T-cell (primary cell): ENCODE measurements at regions not wholly inside any gene's neighbourhood (a gene's known extent, or its start where the extent isn't known, plus 50 kb on each side); places are given as distances from the start of the nearest gene placed in this dataset.

ENCODE experiments used
- ATAC-seq, 4 experiments: fragments of 200-7000 bp in 3 of 4; fragments of 150-1000 bp in 1 of 4; cut with Tn5 transposase; replicated peaks in 1 of 4; 1 replicate in 3 of 4; 2 replicates in 1 of 4; pipeline ENCODE4 v1.10.0; 2021; ENCODE audit warnings: moderate library complexity in 3 of 4, mild to moderate bottlenecking in 2 of 4, moderate number of reproducible peaks in 1 of 4
- CTCF ChIA-PET, 2 donors: fragments of 300-600 bp; sonication (Branson Sonifier 250); formaldehyde crosslinking; loops; one replicate each; lab custom pipeline; 2022; ENCODE audit warnings: antibody characterized with exemption in 2 of 2; lab: Charles Lee
- POLR2A ChIA-PET, 2 donors: fragments of 300-600 bp; sonication (Branson Sonifier 250); formaldehyde crosslinking; loops; one replicate each; lab custom pipeline; 2022; ENCODE audit warnings: antibody characterized with exemption in 2 of 2; lab: Charles Lee
- DNase-seq, 35 experiments: peaks; one replicate each; pipeline versions ENCODE4 v3.0.0 to v3.0.0-alpha.2; 2013 to 2023
- H3K27ac ChIP-seq: one replicate; pipeline ENCODE4 v1.5.1; 2013; ENCODE audit warnings: low read length
- H3K27me3 ChIP-seq, 2 experiments: replicated peaks in 1 of 2; 1 replicate in 1 of 2; 2 replicates in 1 of 2; pipeline versions ENCODE4 v1.6.1 to v1.7.0; 2013; ENCODE audit warnings: low read length in 1 of 2, mixed read lengths in 1 of 2; ENCODE audit not compliant: control insufficient read depth in 2 of 2, insufficient read depth in 2 of 2; ENCODE audit errors: extremely low read depth in 1 of 2
- H3K36me3 ChIP-seq, 2 donors: 1 replicate in 1 of 2; 2 replicates in 1 of 2; pipeline versions ENCODE4 v1.6.1 to v1.7.0; 2013; ENCODE audit warnings: low read length in 1 of 2; ENCODE audit not compliant: control insufficient read depth in 2 of 2, insufficient read depth in 1 of 2; ENCODE audit errors: extremely low read depth in 1 of 2
- H3K4me1 ChIP-seq, 2 experiments: 1 replicate in 1 of 2; 2 replicates in 1 of 2; pipeline versions ENCODE4 v1.6.1 to v1.7.0; 2013; ENCODE audit warnings: low read length in 2 of 2, mixed read lengths in 1 of 2; ENCODE audit not compliant: insufficient read depth in 2 of 2, control insufficient read depth in 1 of 2; ENCODE audit errors: extremely low read depth in 1 of 2
- H3K4me3 ChIP-seq, 2 donors: 1 replicate in 1 of 2; 2 replicates in 1 of 2; pipeline versions ENCODE4 v1.5.1 to v1.7.0; 2013; ENCODE audit warnings: mild to moderate bottlenecking in 2 of 2, low read length in 1 of 2, moderate library complexity in 1 of 2; ENCODE audit not compliant: control insufficient read depth in 1 of 2; ENCODE audit errors: extremely low read depth in 1 of 2
- H3K9me3 ChIP-seq: 2 replicates; pipeline ENCODE4 v1.7.0; 2013
- H3K27ac Mint-ChIP-seq, 2 donors: one replicate each; pipeline ENCODE4 v1.8.0; 2020 to 2021; ENCODE audit warnings: mild to moderate bottlenecking in 2 of 2, mixed read lengths in 2 of 2
- H3K27me3 Mint-ChIP-seq, 2 donors: one replicate each; pipeline ENCODE4 v1.8.0; 2021 to 2022; ENCODE audit warnings: mixed read lengths in 2 of 2
- H3K36me3 Mint-ChIP-seq: one replicate; pipeline ENCODE4 v1.8.0; 2021; ENCODE audit warnings: mixed read lengths
- H3K4me1 Mint-ChIP-seq, 3 donors: one replicate each; pipeline ENCODE4 v1.8.0; 2020 to 2022; ENCODE audit warnings: mixed read lengths in 3 of 3, mild to moderate bottlenecking in 1 of 3
- H3K4me3 Mint-ChIP-seq, 3 donors: one replicate each; pipeline ENCODE4 v1.8.0; 2020 to 2022; ENCODE audit warnings: mild to moderate bottlenecking in 3 of 3, mixed read lengths in 3 of 3, moderate library complexity in 3 of 3
- H3K9me3 Mint-ChIP-seq, 3 donors: one replicate each; pipeline ENCODE4 v1.8.0; 2020 to 2022; ENCODE audit warnings: mixed read lengths in 3 of 3
- WGBS: methylation state at CpG from one replicate; pipeline ENCODE4 v1.1.5; 2013; ENCODE audit warnings: missing lambda C conversion rate; ENCODE audit not compliant: insufficient coverage; 5-methylcytosine and 5-hydroxymethylcytosine counted together

GRCh38 chr7:84532196-84532595 is 337.6 kb upstream of the SEMA3A start:
- Mint-ChIP-seq H3K27ac (no peak overlapping the region), H3K36me3 (no peaks in the 10 kb centered on the region), H3K9me3 (peaks cover 0 to under 1% (median 0%) of the 10 kb centered on the region in 3 donors), H3K4me1 (no peaks in the 10 kb centered on the region), H3K27me3 (no peaks in the 10 kb centered on the region), H3K4me3 (no peak overlapping the region)
- ChIA-PET CTCF (interaction anchor here in 1 of 2 donors (0.6 kb wide), 1 partner anchor 1594 kb away, joined by 9 read pairs; no protein-coding TSS in a partner anchor), POLR2A (no interaction called here)
- Histone ChIP-seq H3K36me3 (no peaks in the 10 kb centered on the region), H3K27me3 (no peaks in the 10 kb centered on the region), H3K4me3 (no peak overlapping the region), H3K27ac (no peak overlapping the region), H3K4me1 (no peaks in the 10 kb centered on the region), H3K9me3 (no peaks in the 10 kb centered on the region)
- DNase-seq (no peak), ATAC-seq (no peak)

- no peak overlapping the region for H3K4me3 Mint-ChIP-seq
These were observed 335.1 kb upstream of the SEMA3A start for GRCh38 chr7:84529480-84530205.

GRCh38 chr7:84528756-84529479 is 334.3 kb upstream of the SEMA3A start:
- no peak for DNase-seq
- no peak for ATAC-seq
- H3K4me3 ChIP-seq = no peak overlapping the region
- no peaks in the 10 kb centered on the region for H3K9me3 Mint-ChIP-seq
- no peak overlapping the region for H3K27ac Mint-ChIP-seq
- no peaks in the 10 kb centered on the region for H3K36me3 Mint-ChIP-seq
- H3K4me1 ChIP-seq = no peaks in the 10 kb centered on the region
- no peaks in the 10 kb centered on the region for H3K27me3 ChIP-seq
- H3K4me3 Mint-ChIP-seq = no peak overlapping the region
- H3K27me3 Mint-ChIP-seq = no peaks in the 10 kb centered on the region
- H3K36me3 ChIP-seq = no peaks in the 10 kb centered on the region
- ChIA-PET CTCF (interaction anchor here in 1 of 2 donors (0.6 kb wide), 1 partner anchor 1714 kb away, joined by 3 read pairs; no protein-coding TSS in a partner anchor), POLR2A (no interaction called here)
- no peak overlapping the region for H3K27ac ChIP-seq
- no peaks in the 10 kb centered on the region for H3K4me1 Mint-ChIP-seq
- no peaks in the 10 kb centered on the region for H3K9me3 ChIP-seq

More at GRCh38 chr7:84529480-84530205, 335.1 kb upstream of the SEMA3A start:
- WGBS = no CpG with 5 or more reads among the region's 3 CpGs
- Histone ChIP-seq H3K4me1 (no peaks in the 10 kb centered on the region), H3K27ac (no peak overlapping the region), H3K27me3 (no peaks in the 10 kb centered on the region), H3K36me3 (no peaks in the 10 kb centered on the region), H3K4me3 (no peak overlapping the region), H3K9me3 (no peaks in the 10 kb centered on the region)
- H3K9me3 Mint-ChIP-seq = no peaks in the 10 kb centered on the region
- H3K27ac Mint-ChIP-seq = no peak overlapping the region
- DNase-seq = no peak
- H3K4me1 Mint-ChIP-seq = no peaks in the 10 kb centered on the region
- no peaks in the 10 kb centered on the region for H3K36me3 Mint-ChIP-seq
- ChIA-PET CTCF (no interaction called here), POLR2A (no interaction called here)
- ATAC-seq = no peak
- H3K27me3 Mint-ChIP-seq = no peaks in the 10 kb centered on the region

- WGBS = 60% methylated on average over 1 of the region's 10 CpGs
- no peak for ATAC-seq
- Histone ChIP-seq H3K27ac (no peak overlapping the region), H3K9me3 (no peaks in the 10 kb centered on the region), H3K4me3 (no peak overlapping the region), H3K27me3 (no peaks in the 10 kb centered on the region), H3K36me3 (no peaks in the 10 kb centered on the region), H3K4me1 (no peaks in the 10 kb centered on the region)
- no peaks in the 10 kb centered on the region for H3K27me3 Mint-ChIP-seq
- H3K4me3 Mint-ChIP-seq = no peak overlapping the region
- ChIA-PET CTCF (no interaction called here), POLR2A (no interaction called here)
- no peak for DNase-seq
- no peak overlapping the region for H3K27ac Mint-ChIP-seq
- H3K4me1 Mint-ChIP-seq = no peaks in the 10 kb centered on the region
- H3K9me3 Mint-ChIP-seq = peaks cover 0 to 4% (median 0%) of the 10 kb centered on the region in 3 donors
- no peaks in the 10 kb centered on the region for H3K36me3 Mint-ChIP-seq
These were observed 330.4 kb upstream of the SEMA3A start for GRCh38 chr7:84524714-84525694.

GRCh38 chr7:84513061-84513460 is 318.5 kb upstream of the SEMA3A start:
- ATAC-seq = no peak
- CTCF ChIA-PET = no interaction called here
- WGBS = no CpG with 5 or more reads among the region's 3 CpGs

GRCh38 chr7:84512055-84512454 is 317.5 kb upstream of the SEMA3A start:
- no CpG with 5 or more reads among the region's 1 CpG for WGBS
- Histone ChIP-seq H3K36me3 (no peaks in the 10 kb centered on the region), H3K4me1 (no peaks in the 10 kb centered on the region), H3K27me3 (no peaks in the 10 kb centered on the region), H3K4me3 (no peak overlapping the region), H3K9me3 (no peaks in the 10 kb centered on the region), H3K27ac (no peak overlapping the region)
- Mint-ChIP-seq H3K4me3 (no peak overlapping the region), H3K4me1 (no peaks in the 10 kb centered on the region), H3K27me3 (no peaks in the 10 kb centered on the region), H3K27ac (no peak overlapping the region), H3K9me3 (peaks cover 0 to 5% (median 0%) of the 10 kb centered on the region in 3 donors), H3K36me3 (no peaks in the 10 kb centered on the region)
- ChIA-PET POLR2A (no interaction called here), CTCF (no interaction called here)
- no peak for DNase-seq
- no peak for ATAC-seq

More at GRCh38 chr7:84513061-84513460, 318.5 kb upstream of the SEMA3A start:
- H3K9me3 Mint-ChIP-seq = peaks cover 0 to 5% (median 0%) of the 10 kb centered on the region in 3 donors
- POLR2A ChIA-PET = no interaction called here
- H3K27me3 Mint-ChIP-seq = no peaks in the 10 kb centered on the region
- H3K36me3 Mint-ChIP-seq = no peaks in the 10 kb centered on the region
- H3K27ac ChIP-seq = no peak overlapping the region
- DNase-seq = no peak
- no peaks in the 10 kb centered on the region for H3K36me3 ChIP-seq
- H3K4me1 Mint-ChIP-seq = no peaks in the 10 kb centered on the region
- H3K27ac Mint-ChIP-seq = no peak overlapping the region
- no peak overlapping the region for H3K4me3 Mint-ChIP-seq
- no peaks in the 10 kb centered on the region for H3K9me3 ChIP-seq
- no peak overlapping the region for H3K4me3 ChIP-seq
- no peaks in the 10 kb centered on the region for H3K27me3 ChIP-seq
- H3K4me1 ChIP-seq = no peaks in the 10 kb centered on the region
